Astrocyte of the cerebellum (primary cell): ENCODE measurements at regions not wholly inside any gene's neighbourhood (a gene's known extent, or its start where the extent isn't known, plus 50 kb on each side); places are given as distances from the start of the nearest gene placed in this dataset.

Source experiments
- DNase-seq: peaks from one replicate; pipeline ENCODE4 v3.0.0-alpha.2; 2011; ENCODE audit warnings: low read depth
- H3K4me3 ChIP-seq: 2 replicates; pipeline ENCODE4 v1.5.1; 2011; ENCODE audit warnings: mild to moderate bottlenecking, low read depth, low read length, moderate library complexity
- in situ Hi-C: cut with HindIII; loops from 2 replicates; pipeline ENCODE4 v1.10.0; 2017; ENCODE audit warnings: low sequenced_read_pairs
- TF ChIP-seq, protein P1 (sequence below): IDR thresholded peaks from 2 replicates; pipeline ENCODE4 v1.5.1; 2012; ENCODE audit warnings: low read length, low read depth, moderate library complexity, mild to moderate bottlenecking; ENCODE audit errors: missing control alignments

DNA sequence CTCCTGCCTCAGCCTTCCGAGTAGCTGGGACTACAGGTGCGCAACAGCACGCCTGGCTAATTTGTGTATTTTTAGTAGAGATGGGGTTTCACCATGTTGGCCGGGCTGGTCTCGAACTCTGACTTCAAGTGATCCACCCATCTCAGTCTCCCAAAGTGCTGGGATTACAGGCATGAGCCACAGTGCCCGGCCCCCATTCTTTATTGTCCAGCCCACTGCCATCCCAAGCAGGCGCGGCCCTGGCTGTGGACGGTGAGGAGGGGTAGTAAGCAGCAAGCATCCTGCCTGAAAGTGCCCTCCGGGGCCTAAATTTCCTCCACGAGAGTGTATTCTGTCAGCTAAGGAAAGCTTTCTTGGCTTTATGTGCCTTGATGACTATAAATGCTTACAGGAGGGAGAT lies 113.2 kb upstream of the CSF3R start:
- in situ Hi-C loops, result no loop called here
- TF ChIP-seq, protein P1, sequence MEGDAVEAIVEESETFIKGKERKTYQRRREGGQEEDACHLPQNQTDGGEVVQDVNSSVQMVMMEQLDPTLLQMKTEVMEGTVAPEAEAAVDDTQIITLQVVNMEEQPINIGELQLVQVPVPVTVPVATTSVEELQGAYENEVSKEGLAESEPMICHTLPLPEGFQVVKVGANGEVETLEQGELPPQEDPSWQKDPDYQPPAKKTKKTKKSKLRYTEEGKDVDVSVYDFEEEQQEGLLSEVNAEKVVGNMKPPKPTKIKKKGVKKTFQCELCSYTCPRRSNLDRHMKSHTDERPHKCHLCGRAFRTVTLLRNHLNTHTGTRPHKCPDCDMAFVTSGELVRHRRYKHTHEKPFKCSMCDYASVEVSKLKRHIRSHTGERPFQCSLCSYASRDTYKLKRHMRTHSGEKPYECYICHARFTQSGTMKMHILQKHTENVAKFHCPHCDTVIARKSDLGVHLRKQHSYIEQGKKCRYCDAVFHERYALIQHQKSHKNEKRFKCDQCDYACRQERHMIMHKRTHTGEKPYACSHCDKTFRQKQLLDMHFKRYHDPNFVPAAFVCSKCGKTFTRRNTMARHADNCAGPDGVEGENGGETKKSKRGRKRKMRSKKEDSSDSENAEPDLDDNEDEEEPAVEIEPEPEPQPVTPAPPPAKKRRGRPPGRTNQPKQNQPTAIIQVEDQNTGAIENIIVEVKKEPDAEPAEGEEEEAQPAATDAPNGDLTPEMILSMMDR, result no peak
- DNase-seq, result no peak
- no peak overlapping the region for H3K4me3 ChIP-seq

DNA sequence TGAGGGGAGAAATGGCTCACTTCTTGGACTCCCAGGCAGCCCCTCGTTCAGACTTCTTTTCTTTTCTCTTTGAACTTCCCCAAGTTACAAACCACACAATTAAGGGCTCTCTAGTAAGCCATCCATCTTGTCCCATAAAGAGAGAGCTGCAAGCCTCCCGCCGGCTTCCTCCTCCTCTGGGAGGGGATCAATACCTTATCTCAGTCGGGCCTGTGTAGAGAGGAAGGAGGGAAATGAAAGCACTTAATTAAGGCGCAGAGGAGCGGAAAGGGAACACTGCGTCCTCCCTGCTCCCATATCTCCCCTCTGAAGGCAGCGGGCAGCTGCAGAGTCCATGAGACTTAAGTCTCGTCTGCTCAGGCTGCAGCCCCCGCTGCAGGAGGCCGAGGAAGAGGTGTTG lies 112.6 kb upstream of the CSF3R start:
- no peak overlapping the region for H3K4me3 ChIP-seq
- in situ Hi-C loops, result no loop called here
- TF ChIP-seq, protein P1, result no peak

GRCh38 chr1:36594023-36594422 lies 111.3 kb upstream of the CSF3R start:
- H3K4me3 ChIP-seq, result no peak overlapping the region
- DNase-seq, result no peak
- TF ChIP-seq, protein P1, result no peak
- in situ Hi-C loops, result no loop called here

More for the DNA sequence above, 112.6 kb upstream of the CSF3R start:
- DNase-seq, result no peak

GRCh38 chr1:36591278-36591677 lies 108.6 kb upstream of the CSF3R start:
- DNase-seq, result no peak
- TF ChIP-seq, protein P1, result no peak
- in situ Hi-C loops, result no loop called here

DNA sequence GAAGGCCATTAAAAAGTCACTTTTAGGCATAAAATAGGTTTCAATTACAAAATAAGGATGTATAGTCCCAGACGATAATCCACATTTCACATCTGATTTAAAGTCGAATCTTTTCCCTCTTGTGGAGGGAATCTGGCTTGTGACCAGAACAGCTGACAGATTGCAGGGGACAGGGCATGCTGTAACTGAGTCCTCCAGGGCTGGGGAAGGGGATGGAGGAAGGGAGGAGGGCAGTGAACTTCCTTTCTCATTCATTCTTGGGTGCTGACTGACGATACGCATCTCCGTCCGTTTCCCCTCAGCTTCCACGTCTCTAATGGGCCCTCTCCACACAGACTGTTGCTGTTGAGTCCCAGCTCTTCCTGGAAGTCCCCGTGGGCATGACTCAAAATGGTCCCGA lies 108.1 kb upstream of the CSF3R start:
- no peak for DNase-seq
- H3K4me3 ChIP-seq, result no peak overlapping the region
- in situ Hi-C loops, result no loop called here
- TF ChIP-seq, protein P1, result no peak

More at GRCh38 chr1:36591278-36591677, 108.6 kb upstream of the CSF3R start:
- no peak overlapping the region for H3K4me3 ChIP-seq

DNA sequence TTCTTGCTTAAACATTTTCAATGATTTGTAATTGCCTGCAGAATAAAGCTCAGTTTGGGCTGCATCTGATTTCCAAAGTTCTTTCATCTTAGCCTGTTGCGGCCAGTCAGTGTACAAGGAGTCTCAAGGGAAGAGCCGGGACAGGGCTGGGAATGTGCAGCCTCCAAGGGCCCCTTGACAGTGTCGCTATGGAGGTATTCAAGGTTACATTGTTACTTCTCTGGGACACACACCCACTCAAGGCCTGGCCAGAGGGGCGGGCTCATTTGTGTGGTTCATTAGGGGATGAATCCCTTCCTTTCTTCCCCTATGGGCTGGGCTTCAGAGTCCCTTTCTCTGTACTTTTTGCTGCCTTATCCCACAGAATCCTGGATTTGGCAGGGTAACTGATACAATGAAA lies 107.6 kb upstream of the CSF3R start:
- DNase-seq, result no peak
- in situ Hi-C loops, result no loop called here
- H3K4me3 ChIP-seq, result no peak overlapping the region
- TF ChIP-seq, protein P1, result no peak

- TF ChIP-seq, protein P1, result no peak
- no peak overlapping the region for H3K4me3 ChIP-seq
- DNase-seq, result no peak
- in situ Hi-C loops, result no loop called here
Observed at GRCh38 chr1:36588972-36589371, 106.3 kb upstream of the CSF3R start.
